Spinal cord (tissue), 9 donors: ENCODE measurements at regions not wholly inside any gene's neighbourhood (a gene's known extent, or its start where the extent isn't known, plus 50 kb on each side); places are given as distances from the start of the nearest gene placed in this dataset.

Source experiments
- DNase-seq, 6 donors: peaks; one replicate each; pipeline versions ENCODE4 v3.0.0 to v3.0.0-alpha.2; 2013 to 2015; ENCODE audit warnings: low spot score in 6 of 6, low read depth in 4 of 6
- H3K27ac ChIP-seq: one replicate; pipeline ENCODE4 v1.5.1; 2013; ENCODE audit warnings: low read depth, low read length, control low read depth
- H3K27me3 ChIP-seq: one replicate; pipeline ENCODE4 v1.6.1; 2013; ENCODE audit warnings: low read length; ENCODE audit not compliant: control insufficient read depth, insufficient read depth
- H3K36me3 ChIP-seq: one replicate; pipeline ENCODE4 v1.6.1; 2013; ENCODE audit warnings: low read length; ENCODE audit not compliant: control insufficient read depth, insufficient read depth
- H3K4me1 ChIP-seq: one replicate; pipeline ENCODE4 v1.6.1; 2013; ENCODE audit warnings: low read length; ENCODE audit not compliant: control insufficient read depth, insufficient read depth
- H3K4me3 ChIP-seq: one replicate; pipeline ENCODE4 v1.5.1; 2013; ENCODE audit warnings: low read depth, low read length, control low read depth
- H3K9me3 ChIP-seq: one replicate; pipeline ENCODE4 v1.6.1; 2013; ENCODE audit warnings: low read length; ENCODE audit not compliant: control insufficient read depth, insufficient read depth
- WGBS: methylation state at CpG from one replicate; pipeline ENCODE4 v1.1.5; 2013; ENCODE audit warnings: missing lambda C conversion rate; ENCODE audit not compliant: insufficient coverage; 5-methylcytosine and 5-hydroxymethylcytosine counted together
- donor health status: healthy.

GRCh38 chr18:49666045-49666775 is 104.4 kb downstream of the LIPG start:
- Histone ChIP-seq H3K36me3 (no peaks in the 10 kb centered on the region), H3K27me3 (peaks cover 3% of the 10 kb centered on the region), H3K4me1 (peaks cover 32% of the 10 kb centered on the region), H3K4me3 (no peak overlapping the region), H3K27ac (no peak overlapping the region), H3K9me3 (peaks cover 1% of the 10 kb centered on the region)
- peak in 2 of 6 donors; percentile 56 to 84 for DNase-seq
- WGBS: 0% methylated on average over 2 of the region's 4 CpGs

GRCh38 chr18:49663899-49664890 is 102.3 kb downstream of the LIPG start:
- H3K4me1 ChIP-seq: peaks cover 30% of the 10 kb centered on the region
- no peak overlapping the region for H3K27ac ChIP-seq
- no peaks in the 10 kb centered on the region for H3K36me3 ChIP-seq
- H3K27me3 ChIP-seq: peaks cover 3% of the 10 kb centered on the region
- peak in 1 of 6 donors; percentile 42 for DNase-seq
- H3K4me3 ChIP-seq: no peak overlapping the region
- peaks cover 1% of the 10 kb centered on the region for H3K9me3 ChIP-seq
- WGBS: 71% methylated on average over 9 of the region's 16 CpGs

GRCh38 chr18:49662506-49662905 is 100.6 kb downstream of the LIPG start:
- H3K27ac ChIP-seq: no peak overlapping the region
- H3K9me3 ChIP-seq: peaks cover 1% of the 10 kb centered on the region
- WGBS: no CpG with 5 or more reads among the region's 7 CpGs
- peaks cover 18% of the 10 kb centered on the region for H3K4me1 ChIP-seq
- H3K4me3 ChIP-seq: no peak overlapping the region
- DNase-seq: no peak
- no peaks in the 10 kb centered on the region for H3K36me3 ChIP-seq
- H3K27me3 ChIP-seq: peaks cover 3% of the 10 kb centered on the region

- Histone ChIP-seq H3K4me3 (no peak overlapping the region), H3K27me3 (no peaks in the 10 kb centered on the region), H3K27ac (no peak overlapping the region), H3K9me3 (no peaks in the 10 kb centered on the region), H3K36me3 (no peaks in the 10 kb centered on the region), H3K4me1 (peaks cover under 1% of the 10 kb centered on the region)
- 69% methylated on average over 2 of the region's 6 CpGs for WGBS
- DNase-seq: no peak
Observed at GRCh38 chr18:49658823-49659404, 97.1 kb downstream of the LIPG start.

GRCh38 chr18:49656073-49656692 is 94.3 kb downstream of the LIPG start:
- peak in 1 of 6 donors; percentile 76 for DNase-seq
- WGBS: 85% methylated on average over 4 of the region's 10 CpGs
- no peaks in the 10 kb centered on the region for H3K4me1 ChIP-seq

GRCh38 chr18:49655266-49656072 is 93.6 kb downstream of the LIPG start:
- Histone ChIP-seq H3K9me3 (no peaks in the 10 kb centered on the region), H3K27ac (no peak overlapping the region), H3K27me3 (no peaks in the 10 kb centered on the region), H3K4me1 (peaks cover 7% of the 10 kb centered on the region), H3K36me3 (no peaks in the 10 kb centered on the region), H3K4me3 (no peak overlapping the region)
- DNase-seq: no peak
- WGBS: 95% methylated on average over 6 of the region's 13 CpGs

More at GRCh38 chr18:49656073-49656692, 94.3 kb downstream of the LIPG start:
- Histone ChIP-seq H3K36me3 (no peaks in the 10 kb centered on the region), H3K27me3 (no peaks in the 10 kb centered on the region), H3K27ac (no peak overlapping the region), H3K4me3 (no peak overlapping the region), H3K9me3 (no peaks in the 10 kb centered on the region)

- Histone ChIP-seq H3K27ac (no peak overlapping the region), H3K9me3 (no peaks in the 10 kb centered on the region), H3K4me3 (no peak overlapping the region), H3K36me3 (no peaks in the 10 kb centered on the region), H3K27me3 (no peaks in the 10 kb centered on the region), H3K4me1 (peaks cover 11% of the 10 kb centered on the region)
- no peak for DNase-seq
- no CpG with 5 or more reads among the region's 2 CpGs for WGBS
Observed at GRCh38 chr18:49654347-49654746, 92.5 kb downstream of the LIPG start.

GRCh38 chr18:49652881-49653724 is 91.2 kb downstream of the LIPG start:
- Histone ChIP-seq H3K27ac (no peak overlapping the region), H3K4me1 (peaks cover 19% of the 10 kb centered on the region)
- no peak for DNase-seq

More at GRCh38 chr18:49652881-49653724, 91.2 kb downstream of the LIPG start:
- Histone ChIP-seq H3K27me3 (no peaks in the 10 kb centered on the region), H3K36me3 (no peaks in the 10 kb centered on the region), H3K4me3 (no peak overlapping the region), H3K9me3 (no peaks in the 10 kb centered on the region)
- 57% methylated on average over 4 of the region's 6 CpGs for WGBS
